ENCODE measurements at regions not wholly inside any gene's neighbourhood (a gene's known extent, or its start where the extent isn't known, plus 50 kb on each side); places are given as distances from the start of the nearest gene placed in this dataset.

DNA sequence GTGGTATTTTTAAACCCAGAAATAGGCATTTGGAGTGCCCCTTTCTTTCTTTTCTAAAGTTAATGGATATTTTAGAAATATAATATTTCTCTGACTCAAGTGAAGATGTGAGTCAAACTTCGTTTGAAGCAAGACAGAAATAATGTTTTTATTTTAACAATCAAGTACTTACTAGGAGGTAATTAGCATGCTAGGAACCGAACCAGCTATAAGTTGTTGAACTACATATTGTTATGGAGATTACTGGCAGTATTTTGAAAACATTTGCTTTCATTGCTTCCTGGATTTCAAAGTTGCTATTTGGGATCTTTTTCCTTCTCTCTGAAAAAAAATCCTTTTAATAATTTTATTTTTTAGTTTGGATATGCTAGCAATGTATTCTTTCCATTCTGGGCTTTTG lies 225.2 kb downstream of the NEDD1 start:
- no peak for TF ChIP-seq EZH2 (IDR thresholded peaks at IDR 0.05; ENCODE audit: borderline replicate concordance, low read depth, low read length, poor library complexity, severe bottlenecking)
- TF ChIP-seq CTCF (conservative IDR thresholded peaks at IDR 0.05; ENCODE audit: low read depth, low read length) = no peak

Data from A673 (cell line).